ENCODE measurements at regions not wholly inside any gene's neighbourhood (a gene's known extent, or its start where the extent isn't known, plus 50 kb on each side); places are given as distances from the start of the nearest gene placed in this dataset.
"Not testable (repeated sequence)": the region's sequence is repeated elsewhere in the genome, so short reads cannot be mapped to it uniquely, and the experiment has no call there.

- not testable (repeated sequence) for DNase-seq (ENCODE audit: low spot score)
Measured at GRCh38 chr9:42239445-42240260, 56.2 kb downstream of the SPATA31A6 start.

GRCh38 chr9:42240261-42240579 lies 56.8 kb downstream of the SPATA31A6 start:
- DNase-seq (ENCODE audit: low spot score) = not testable (repeated sequence)

GRCh38 chr9:42243211-42243610 lies 59.8 kb downstream of the SPATA31A6 start:
- not testable (repeated sequence) for DNase-seq (ENCODE audit: low spot score)

GRCh38 chr9:42243822-42244221 lies 60.4 kb downstream of the SPATA31A6 start:
- not testable (repeated sequence) for DNase-seq (ENCODE audit: low spot score)

- not testable (repeated sequence) for DNase-seq (ENCODE audit: low spot score)
Measured at GRCh38 chr9:42268729-42269128, 85.3 kb downstream of the SPATA31A6 start.

- not testable (repeated sequence) for DNase-seq (ENCODE audit: low spot score)
Measured at GRCh38 chr9:42269171-42269570, 85.7 kb downstream of the SPATA31A6 start.

GRCh38 chr9:42273191-42273590 lies 89.7 kb downstream of the SPATA31A6 start:
- DNase-seq (ENCODE audit: low spot score) = not testable (repeated sequence)

GRCh38 chr9:42275141-42275540 lies 91.7 kb downstream of the SPATA31A6 start:
- no peak for DNase-seq (ENCODE audit: low spot score)

GRCh38 chr9:42282531-42283178 lies 99.2 kb downstream of the SPATA31A6 start:
- not testable (repeated sequence) for DNase-seq (ENCODE audit: low spot score)

- not testable (repeated sequence) for DNase-seq (ENCODE audit: low spot score)
Measured at GRCh38 chr9:42283179-42283543, 99.7 kb downstream of the SPATA31A6 start.

- DNase-seq (ENCODE audit: low spot score) = not testable (repeated sequence)
Measured at GRCh38 chr9:42286145-42286845, 102.8 kb downstream of the SPATA31A6 start.

- DNase-seq (ENCODE audit: low spot score) = not testable (repeated sequence)
Measured at GRCh38 chr9:42288002-42288864, 104.8 kb downstream of the SPATA31A6 start.

- not testable (repeated sequence) for DNase-seq (ENCODE audit: low spot score)
Measured at GRCh38 chr9:42288865-42289229, 105.4 kb downstream of the SPATA31A6 start.

GRCh38 chr9:42300124-42300523 lies 116.7 kb downstream of the SPATA31A6 start:
- DNase-seq (ENCODE audit: low spot score) = not testable (repeated sequence)

GRCh38 chr9:42306625-42307024 lies 123.2 kb downstream of the SPATA31A6 start:
- peak; percentile 52 for DNase-seq (ENCODE audit: low spot score)

- DNase-seq (ENCODE audit: low spot score) = not testable (repeated sequence)
Measured at GRCh38 chr9:42307449-42307848, 124.0 kb downstream of the SPATA31A6 start.

GRCh38 chr9:42310972-42311371 lies 127.5 kb downstream of the SPATA31A6 start:
- not testable (repeated sequence) for DNase-seq (ENCODE audit: low spot score)

- not testable (repeated sequence) for DNase-seq (ENCODE audit: low spot score)
Measured at GRCh38 chr9:42316026-42316425, 132.6 kb downstream of the SPATA31A6 start.

- not testable (repeated sequence) for DNase-seq (ENCODE audit: low spot score)
Measured at GRCh38 chr9:42317677-42318076, 134.2 kb downstream of the SPATA31A6 start.

- DNase-seq (ENCODE audit: low spot score) = not testable (repeated sequence)
Measured at GRCh38 chr9:42323084-42323809, 139.8 kb downstream of the SPATA31A6 start.

GRCh38 chr9:42325142-42325541 lies 141.7 kb downstream of the SPATA31A6 start:
- DNase-seq (ENCODE audit: low spot score) = not testable (repeated sequence)

Measured in pons (tissue), 1 donor.